CD4-positive, CD25-positive, alpha-beta regulatory T cell (primary cell): ENCODE measurements at regions not wholly inside any gene's neighbourhood (a gene's known extent, or its start where the extent isn't known, plus 50 kb on each side); places are given as distances from the start of the nearest gene placed in this dataset.

Experiments used
- ATAC-seq, 2 donors: fragments of 150-1000 bp; cut with Tn5 transposase; one replicate each; pipeline ENCODE4 v1.10.0; 2021; ENCODE audit warnings: low read depth in 2 of 2, moderate number of reproducible peaks in 2 of 2, moderate library complexity in 1 of 2
- DNase-seq, 3 donors: peaks; one replicate each; pipeline versions ENCODE4 v3.0.0 to v3.0.0-alpha.2; 2012 to 2022; ENCODE audit warnings: mixed read lengths in 1 of 3
- H3K27ac ChIP-seq: one replicate; pipeline ENCODE4 v1.7.0; 2013; ENCODE audit warnings: mild to moderate bottlenecking, low read length; ENCODE audit not compliant: insufficient read depth, poor library complexity, severe bottlenecking
- H3K27me3 ChIP-seq: one replicate; pipeline ENCODE4 v1.7.0; 2013; ENCODE audit warnings: low read length; ENCODE audit not compliant: control insufficient read depth, insufficient read depth
- H3K36me3 ChIP-seq: one replicate; pipeline ENCODE4 v1.7.0; 2013; ENCODE audit warnings: mild to moderate bottlenecking, low read length, moderate library complexity; ENCODE audit not compliant: control insufficient read depth, insufficient read depth
- H3K4me1 ChIP-seq: 2 replicates; pipeline ENCODE4 v1.7.0; 2013; ENCODE audit warnings: mild to moderate bottlenecking, low read length; ENCODE audit not compliant: insufficient read depth, control insufficient read depth, poor library complexity, severe bottlenecking
- H3K4me3 ChIP-seq: one replicate; pipeline ENCODE4 v1.7.0; 2013; ENCODE audit warnings: low read depth, mild to moderate bottlenecking, low read length, moderate library complexity
- H3K9me3 ChIP-seq, 2 experiments: 1 replicate in 1 of 2; 2 replicates in 1 of 2; pipeline ENCODE4 v1.7.0; 2013; ENCODE audit warnings: low read length in 2 of 2, mild to moderate bottlenecking in 1 of 2, moderate library complexity in 1 of 2; ENCODE audit not compliant: control insufficient read depth in 2 of 2
- H3K27ac Mint-ChIP-seq, 3 donors: one replicate each; pipeline ENCODE4 v1.8.0; 2020 to 2022; ENCODE audit warnings: mild to moderate bottlenecking in 3 of 3, mixed read lengths in 3 of 3, moderate library complexity in 2 of 3
- H3K27me3 Mint-ChIP-seq: one replicate; pipeline ENCODE4 v1.8.0; 2022; ENCODE audit warnings: mild to moderate bottlenecking, mixed read lengths
- H3K36me3 Mint-ChIP-seq: one replicate; pipeline ENCODE4 v1.8.0; 2020; ENCODE audit warnings: mixed read lengths
- H3K4me1 Mint-ChIP-seq, 4 donors: one replicate each; pipeline ENCODE4 v1.8.0; 2020 to 2022; ENCODE audit warnings: mixed read lengths in 4 of 4, mild to moderate bottlenecking in 1 of 4
- H3K4me3 Mint-ChIP-seq, 4 donors: one replicate each; pipeline ENCODE4 v1.8.0; 2020 to 2022; ENCODE audit warnings: mild to moderate bottlenecking in 4 of 4, mixed read lengths in 4 of 4, moderate library complexity in 3 of 4
- H3K9me3 Mint-ChIP-seq, 7 donors: one replicate each; pipeline ENCODE4 v1.8.0; 2020 to 2022; ENCODE audit warnings: mixed read lengths in 7 of 7, mild to moderate bottlenecking in 3 of 7, moderate library complexity in 2 of 7

- H3K9me3 Mint-ChIP-seq, result no peaks in the 10 kb centered on the region
- no peaks in the 10 kb centered on the region for H3K4me1 Mint-ChIP-seq
- H3K36me3 Mint-ChIP-seq, result no peaks in the 10 kb centered on the region
- ATAC-seq (no peak), DNase-seq (no peak)
- no peak overlapping the region for H3K4me3 ChIP-seq
- no peaks in the 10 kb centered on the region for H3K9me3 ChIP-seq
- no peaks in the 10 kb centered on the region for H3K27me3 Mint-ChIP-seq
- no peaks in the 10 kb centered on the region for H3K36me3 ChIP-seq
- no peak overlapping the region for H3K4me3 Mint-ChIP-seq
- H3K27me3 ChIP-seq, result no peaks in the 10 kb centered on the region
- H3K27ac Mint-ChIP-seq, result no peak overlapping the region
- H3K4me1 ChIP-seq, result no peaks in the 10 kb centered on the region
- H3K27ac ChIP-seq, result no peak overlapping the region
These were observed 285.2 kb downstream of the IRF8 start for GRCh38 chr16:86184185-86184584.

- no peaks in the 10 kb centered on the region for H3K36me3 Mint-ChIP-seq
- Histone ChIP-seq H3K36me3 (no peaks in the 10 kb centered on the region), H3K27ac (no peak overlapping the region), H3K27me3 (no peaks in the 10 kb centered on the region), H3K9me3 (no peaks in the 10 kb centered on the region), H3K4me1 (no peaks in the 10 kb centered on the region), H3K4me3 (no peak overlapping the region)
- H3K27me3 Mint-ChIP-seq, result no peaks in the 10 kb centered on the region
- DNase-seq (no peak), ATAC-seq (no peak)
- no peaks in the 10 kb centered on the region for H3K4me1 Mint-ChIP-seq
- no peaks in the 10 kb centered on the region for H3K9me3 Mint-ChIP-seq
- no peak overlapping the region for H3K4me3 Mint-ChIP-seq
- no peak overlapping the region for H3K27ac Mint-ChIP-seq
These were observed 286.1 kb downstream of the IRF8 start for GRCh38 chr16:86185089-86185488.

GRCh38 chr16:86186313-86186712 is 287.4 kb downstream of the IRF8 start:
- Mint-ChIP-seq H3K27ac (no peak overlapping the region), H3K9me3 (no peaks in the 10 kb centered on the region), H3K27me3 (no peaks in the 10 kb centered on the region), H3K4me3 (no peak overlapping the region), H3K36me3 (no peaks in the 10 kb centered on the region), H3K4me1 (no peaks in the 10 kb centered on the region)
- Histone ChIP-seq H3K27ac (no peak overlapping the region), H3K4me3 (no peak overlapping the region), H3K36me3 (no peaks in the 10 kb centered on the region), H3K4me1 (no peaks in the 10 kb centered on the region), H3K27me3 (no peaks in the 10 kb centered on the region), H3K9me3 (no peaks in the 10 kb centered on the region)
- ATAC-seq (no peak), DNase-seq (no peak)

GRCh38 chr16:86189934-86190333 is 291.0 kb downstream of the IRF8 start:
- H3K27me3 ChIP-seq, result no peaks in the 10 kb centered on the region
- no peaks in the 10 kb centered on the region for H3K4me1 ChIP-seq
- Mint-ChIP-seq H3K4me1 (no peaks in the 10 kb centered on the region), H3K27ac (no peak overlapping the region), H3K9me3 (peaks cover 0 to 3% (median 0%) of the 10 kb centered on the region in 7 donors), H3K36me3 (no peaks in the 10 kb centered on the region), H3K4me3 (no peak overlapping the region), H3K27me3 (peaks cover 11% of the 10 kb centered on the region)
- no peaks in the 10 kb centered on the region for H3K9me3 ChIP-seq
- DNase-seq (no peak), ATAC-seq (no peak)
- H3K27ac ChIP-seq, result no peak overlapping the region
- no peak overlapping the region for H3K4me3 ChIP-seq
- H3K36me3 ChIP-seq, result no peaks in the 10 kb centered on the region

GRCh38 chr16:86191663-86192062 is 292.7 kb downstream of the IRF8 start:
- Histone ChIP-seq H3K4me1 (no peaks in the 10 kb centered on the region), H3K27ac (no peak overlapping the region), H3K9me3 (no peaks in the 10 kb centered on the region), H3K4me3 (no peak overlapping the region), H3K27me3 (no peaks in the 10 kb centered on the region), H3K36me3 (no peaks in the 10 kb centered on the region)
- no peak overlapping the region for H3K27ac Mint-ChIP-seq
- peaks cover 11% of the 10 kb centered on the region for H3K27me3 Mint-ChIP-seq
- no peaks in the 10 kb centered on the region for H3K36me3 Mint-ChIP-seq
- H3K4me1 Mint-ChIP-seq, result no peaks in the 10 kb centered on the region
- no peak overlapping the region for H3K4me3 Mint-ChIP-seq
- ATAC-seq (no peak), DNase-seq (no peak)
- peaks cover 0 to 3% (median 0%) of the 10 kb centered on the region in 7 donors for H3K9me3 Mint-ChIP-seq

GRCh38 chr16:86193528-86194193 is 294.7 kb downstream of the IRF8 start:
- Histone ChIP-seq H3K9me3 (no peaks in the 10 kb centered on the region), H3K36me3 (no peaks in the 10 kb centered on the region), H3K27me3 (peaks cover 3% of the 10 kb centered on the region), H3K4me1 (no peaks in the 10 kb centered on the region), H3K4me3 (no peak overlapping the region), H3K27ac (no peak overlapping the region)
- Mint-ChIP-seq H3K4me3 (no peak overlapping the region), H3K36me3 (no peaks in the 10 kb centered on the region), H3K9me3 (peaks cover 0 to 3% (median 0%) of the 10 kb centered on the region in 7 donors), H3K27ac (no peak overlapping the region), H3K27me3 (peaks cover 18% of the 10 kb centered on the region), H3K4me1 (no peaks in the 10 kb centered on the region)
- ATAC-seq (no peak), DNase-seq (no peak)

GRCh38 chr16:86195863-86196630 is 297.1 kb downstream of the IRF8 start:
- no peaks in the 10 kb centered on the region for H3K9me3 ChIP-seq
- H3K27me3 ChIP-seq, result peaks cover 6% of the 10 kb centered on the region
- Mint-ChIP-seq H3K4me3 (no peak overlapping the region), H3K4me1 (no peaks in the 10 kb centered on the region), H3K27ac (no peak overlapping the region), H3K36me3 (no peaks in the 10 kb centered on the region), H3K9me3 (peaks cover 0 to 3% (median 0%) of the 10 kb centered on the region in 7 donors), H3K27me3 (peaks cover 33% of the 10 kb centered on the region)
- no peak overlapping the region for H3K4me3 ChIP-seq
- ATAC-seq, result no peak
- H3K27ac ChIP-seq, result no peak overlapping the region
- H3K4me1 ChIP-seq, result no peaks in the 10 kb centered on the region
- no peak for DNase-seq
- H3K36me3 ChIP-seq, result no peaks in the 10 kb centered on the region
